HS-5 (cell line): ENCODE measurements at regions not wholly inside any gene's neighbourhood (a gene's known extent, or its start where the extent isn't known, plus 50 kb on each side); places are given as distances from the start of the nearest gene placed in this dataset.
"Not testable (repeated sequence)": the region's sequence is repeated elsewhere in the genome, so short reads cannot be mapped to it uniquely, and the experiment has no call there.

ENCODE experiments used
- DNase-seq: peaks from one replicate; pipeline ENCODE4 v3.0.0-alpha.2; 2012; ENCODE audit warnings: low read depth

DNA sequence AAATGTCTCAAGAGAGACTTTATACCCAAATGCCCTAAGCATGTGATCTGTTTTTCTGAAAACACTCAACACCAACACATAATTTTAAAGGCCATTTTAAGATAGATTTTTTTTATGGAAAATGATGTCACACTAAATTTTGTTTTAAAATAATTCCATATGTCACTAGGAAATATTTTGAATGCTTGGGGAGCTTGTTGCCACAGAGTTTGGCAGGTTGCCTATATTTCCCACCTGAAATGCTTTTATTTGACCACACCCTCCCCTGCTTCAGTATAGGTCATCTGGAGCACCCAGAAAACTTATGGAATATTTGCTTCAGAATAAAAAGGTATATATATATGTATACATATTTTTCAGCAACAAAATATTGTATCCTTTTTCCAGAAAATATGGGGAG, 180.0 kb upstream of the ANK3 start:
- DNase-seq, result no peak

DNA sequence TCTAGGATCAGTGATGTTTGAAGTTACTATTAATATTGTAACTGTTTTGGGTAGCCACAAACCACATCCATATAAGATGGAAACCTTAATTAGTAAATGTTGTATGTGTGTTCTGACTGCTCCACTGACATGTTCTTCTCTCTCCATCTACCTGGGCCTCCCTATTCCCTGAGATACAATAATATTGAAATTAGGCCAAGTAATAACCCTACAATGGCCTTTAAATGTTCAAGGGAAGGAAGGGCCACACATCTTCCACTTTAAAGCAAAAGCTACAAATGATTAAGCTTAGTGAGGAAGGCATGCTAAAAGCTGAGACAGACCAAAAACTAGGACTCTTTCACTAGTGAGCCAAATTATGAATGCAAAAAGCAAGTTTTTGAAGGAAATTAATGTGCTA, 176.4 kb upstream of the ANK3 start:
- DNase-seq, result no peak

DNA sequence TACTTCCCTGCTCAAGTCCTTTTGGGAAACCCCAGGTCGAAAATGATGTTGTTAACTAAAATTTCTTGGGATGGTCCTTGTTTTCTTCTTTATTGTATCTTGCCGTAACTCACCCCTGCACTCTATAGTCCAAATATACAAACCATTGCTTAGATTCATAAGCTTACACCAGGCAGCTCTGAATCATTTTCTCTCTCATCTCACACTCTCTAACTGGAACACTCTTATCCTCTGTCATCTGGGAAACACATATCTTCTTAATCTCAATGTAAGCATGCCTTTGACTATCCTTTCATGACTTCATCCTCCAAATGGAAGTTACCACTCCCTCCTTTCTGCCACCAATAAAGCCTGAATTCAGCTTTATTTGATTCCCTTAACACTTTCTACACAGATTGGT, 175.8 kb upstream of the ANK3 start:
- DNase-seq, result no peak

DNA sequence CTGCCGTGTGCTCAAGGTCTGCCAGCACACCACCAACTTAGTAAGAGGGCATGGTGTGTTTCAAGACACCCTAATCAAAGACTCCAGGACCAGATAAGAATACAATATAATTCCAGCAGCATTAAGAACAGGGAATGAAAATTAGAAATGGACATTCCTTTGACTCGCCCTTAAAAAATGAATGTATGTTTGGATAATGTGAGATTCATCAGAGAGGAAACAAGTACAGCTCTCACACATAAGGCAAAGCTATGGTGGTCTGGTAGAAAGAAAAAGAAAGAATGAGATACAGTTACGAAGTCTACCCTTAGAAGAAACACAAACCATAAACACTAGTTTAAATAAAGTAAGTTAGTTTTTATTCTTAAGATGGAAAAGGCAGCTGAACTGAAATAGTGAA, 174.8 kb upstream of the ANK3 start:
- DNase-seq, result peak; percentile 15

DNA sequence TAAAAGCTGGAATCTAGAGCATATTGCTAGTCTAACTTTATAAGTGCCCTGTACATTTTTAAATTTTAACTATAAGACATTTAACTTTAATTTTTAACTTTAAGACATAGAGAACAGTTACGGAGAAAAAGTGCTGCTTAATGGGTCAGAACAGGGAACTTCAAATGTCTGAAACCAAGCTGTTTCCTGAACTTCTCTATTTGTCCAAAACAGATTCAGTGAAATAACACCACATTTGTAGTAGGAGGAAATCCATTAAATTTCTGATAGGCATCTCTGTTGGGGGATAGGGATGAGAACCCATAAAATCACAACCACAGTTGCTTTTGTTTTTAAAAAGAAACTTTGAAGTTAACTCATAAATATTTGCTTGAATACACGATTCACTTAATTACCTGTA, 170.8 kb upstream of the ANK3 start:
- no peak for DNase-seq

DNA sequence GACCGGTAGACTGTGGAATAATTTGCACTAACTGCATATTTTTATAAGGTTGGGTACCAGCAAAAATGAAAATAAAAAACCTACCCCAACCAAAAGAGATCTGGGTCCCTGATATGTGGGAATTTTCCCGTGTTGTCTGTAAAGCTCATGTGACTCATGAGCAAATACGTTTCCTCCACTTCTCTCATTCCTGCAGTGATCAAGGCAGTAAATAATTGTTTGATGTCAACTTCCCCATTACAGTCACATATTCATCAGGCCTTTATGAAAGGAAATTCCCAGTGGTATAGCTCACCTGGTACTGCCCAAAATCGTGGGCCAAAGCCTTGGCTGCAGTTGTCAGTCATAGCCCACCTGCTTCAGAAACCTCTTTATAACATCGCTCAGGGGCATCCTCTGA, 166.0 kb upstream of the ANK3 start:
- DNase-seq, result no peak

DNA sequence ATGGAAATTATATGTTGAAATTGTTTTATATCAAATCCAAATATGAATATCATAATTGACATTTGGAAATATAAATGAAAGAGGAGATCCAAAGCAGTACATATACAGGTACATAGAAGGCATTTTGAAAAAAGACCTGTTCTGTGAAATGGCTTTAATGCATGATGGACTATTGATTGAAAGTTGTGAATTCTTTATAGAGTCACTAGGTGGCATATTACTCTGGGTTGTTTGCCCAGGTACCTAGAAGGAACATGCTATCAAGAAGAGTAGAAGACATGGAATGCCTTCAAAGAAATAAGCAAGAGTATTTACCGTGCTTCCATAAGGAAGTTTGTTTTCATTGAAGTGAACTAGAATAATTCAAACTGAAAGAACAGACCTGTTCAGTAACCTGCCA, 160.0 kb upstream of the ANK3 start:
- no peak for DNase-seq

DNA sequence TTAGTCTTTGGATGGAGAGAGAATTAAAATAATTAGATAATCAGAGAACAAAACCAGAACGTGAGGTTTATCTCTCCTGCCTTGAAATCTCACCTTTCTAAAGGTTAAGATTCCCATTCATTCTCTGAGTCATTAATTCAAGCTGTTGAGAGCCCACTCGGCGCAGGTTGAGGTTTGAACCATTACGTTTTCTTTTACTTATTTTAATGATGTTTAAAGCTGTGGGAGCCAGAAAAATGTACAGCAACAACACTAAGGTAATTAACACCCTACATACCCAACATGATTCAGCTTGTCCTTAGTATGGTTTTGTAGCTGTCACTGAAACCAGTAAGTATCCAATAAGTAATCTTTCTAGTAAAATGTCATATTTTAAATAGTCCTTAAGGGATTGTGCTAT, 153.0 kb upstream of the ANK3 start:
- DNase-seq, result no peak

DNA sequence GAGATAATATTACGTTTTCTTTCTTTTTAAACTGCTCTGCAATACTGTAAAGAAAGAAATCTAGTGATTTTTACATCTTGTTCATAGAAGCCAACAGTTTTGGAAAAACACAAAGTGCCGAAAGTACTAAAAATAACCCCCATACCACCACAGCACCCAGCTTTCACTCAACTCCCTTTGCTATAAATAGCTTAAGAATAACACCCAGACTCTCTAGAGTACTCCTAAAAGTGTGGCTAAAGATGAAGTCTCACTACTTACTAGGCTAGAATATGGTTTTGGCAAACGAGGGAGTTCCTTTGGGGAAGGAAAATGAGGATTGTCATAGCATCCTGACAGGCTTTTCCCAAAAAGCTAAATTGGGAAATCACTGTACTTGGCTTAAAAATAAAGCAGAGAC, 151.8 kb upstream of the ANK3 start:
- no peak for DNase-seq

DNA sequence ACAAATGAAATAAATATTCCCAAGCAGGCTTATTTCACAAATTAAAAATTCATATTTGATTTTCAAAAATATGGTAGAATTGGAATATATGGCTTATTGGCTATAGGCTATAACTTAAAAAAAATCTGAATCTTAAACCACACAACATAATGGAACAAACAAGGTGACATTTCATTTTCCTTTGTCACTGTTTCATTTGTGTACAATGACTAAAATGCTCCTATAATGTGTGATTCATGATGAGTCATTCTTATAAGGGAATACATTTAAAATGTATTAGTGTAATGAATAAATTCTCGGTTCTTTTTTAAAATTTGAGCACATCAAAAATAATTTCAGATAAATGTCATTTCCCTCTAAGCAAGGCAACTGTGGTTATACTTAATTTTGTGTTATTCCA, 148.0 kb upstream of the ANK3 start:
- DNase-seq, result no peak

DNA sequence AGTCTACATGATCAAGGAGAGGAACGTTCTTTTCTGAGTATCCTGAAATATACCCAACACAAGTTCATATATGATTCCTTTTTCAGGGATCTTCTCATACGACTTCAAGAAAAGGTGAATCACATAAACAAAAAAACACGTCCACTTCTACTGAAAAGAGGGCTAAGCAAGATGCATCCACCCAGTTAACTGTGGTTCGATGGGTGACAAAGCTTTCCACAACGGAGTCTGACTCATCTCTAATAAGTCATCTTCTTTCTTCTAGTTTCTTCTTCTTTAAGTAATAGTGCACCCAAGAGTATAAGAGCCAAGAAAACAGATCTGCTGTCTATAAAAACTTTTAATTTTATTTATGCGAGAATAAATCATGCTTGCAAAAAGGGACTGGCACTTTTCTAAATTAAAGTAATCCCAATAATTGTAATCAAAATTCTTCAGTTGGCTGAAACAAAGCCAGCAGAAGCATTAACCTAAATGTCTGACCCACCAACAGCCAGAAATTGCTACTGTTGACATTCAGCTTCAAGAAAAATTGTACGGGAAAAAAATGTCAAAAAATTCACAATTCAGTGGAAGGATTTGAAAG, 146.9 kb upstream of the ANK3 start:
- peak; percentile 35 for DNase-seq

DNA sequence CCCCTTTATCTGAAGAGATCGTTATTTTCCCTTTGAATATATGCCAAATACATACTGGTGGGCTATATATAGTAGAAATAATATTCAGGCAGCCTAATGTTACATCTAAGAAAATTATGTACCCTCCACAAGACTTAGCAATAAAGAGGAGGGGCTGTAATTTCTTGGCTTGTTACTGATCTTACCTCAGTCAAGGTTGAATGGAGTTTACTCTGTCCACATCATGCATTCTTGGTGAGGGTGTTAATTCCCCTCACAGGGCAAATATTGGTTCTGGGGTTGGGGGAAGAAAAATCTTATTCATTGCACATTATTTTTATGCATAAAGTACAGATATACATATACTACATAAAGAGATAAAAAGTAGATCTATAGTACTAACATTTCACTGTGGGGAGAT, 145.8 kb upstream of the ANK3 start:
- no peak for DNase-seq

DNA sequence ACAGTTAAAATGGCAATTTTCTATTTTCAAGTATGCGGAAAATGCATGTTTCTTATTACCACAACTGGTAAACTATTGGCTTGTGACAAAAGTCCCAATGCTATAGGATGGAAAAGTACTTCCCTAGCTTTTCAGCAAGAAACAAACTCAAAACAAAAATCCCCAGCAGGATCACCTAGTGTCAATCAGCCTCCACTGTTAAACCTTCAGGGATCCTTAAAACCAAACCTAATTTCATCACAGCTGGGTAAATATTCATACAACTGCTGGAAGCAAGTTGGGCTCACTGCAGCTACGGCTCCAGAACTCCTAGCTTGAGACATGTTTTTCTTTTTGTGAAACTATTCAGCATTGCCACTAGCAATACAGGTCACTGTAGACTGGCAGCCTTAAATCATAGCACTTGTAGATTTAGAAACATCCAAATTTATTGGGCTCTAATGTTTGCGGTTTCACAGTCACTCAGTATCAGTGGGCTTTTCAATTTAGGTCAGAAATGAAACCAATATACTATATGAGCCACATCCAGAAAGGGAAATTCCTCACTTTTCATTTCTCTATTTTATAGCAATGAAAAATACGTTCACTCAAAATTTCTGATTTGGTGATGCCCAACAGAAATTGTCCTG, 145.2 kb upstream of the ANK3 start:
- DNase-seq, result no peak

DNA sequence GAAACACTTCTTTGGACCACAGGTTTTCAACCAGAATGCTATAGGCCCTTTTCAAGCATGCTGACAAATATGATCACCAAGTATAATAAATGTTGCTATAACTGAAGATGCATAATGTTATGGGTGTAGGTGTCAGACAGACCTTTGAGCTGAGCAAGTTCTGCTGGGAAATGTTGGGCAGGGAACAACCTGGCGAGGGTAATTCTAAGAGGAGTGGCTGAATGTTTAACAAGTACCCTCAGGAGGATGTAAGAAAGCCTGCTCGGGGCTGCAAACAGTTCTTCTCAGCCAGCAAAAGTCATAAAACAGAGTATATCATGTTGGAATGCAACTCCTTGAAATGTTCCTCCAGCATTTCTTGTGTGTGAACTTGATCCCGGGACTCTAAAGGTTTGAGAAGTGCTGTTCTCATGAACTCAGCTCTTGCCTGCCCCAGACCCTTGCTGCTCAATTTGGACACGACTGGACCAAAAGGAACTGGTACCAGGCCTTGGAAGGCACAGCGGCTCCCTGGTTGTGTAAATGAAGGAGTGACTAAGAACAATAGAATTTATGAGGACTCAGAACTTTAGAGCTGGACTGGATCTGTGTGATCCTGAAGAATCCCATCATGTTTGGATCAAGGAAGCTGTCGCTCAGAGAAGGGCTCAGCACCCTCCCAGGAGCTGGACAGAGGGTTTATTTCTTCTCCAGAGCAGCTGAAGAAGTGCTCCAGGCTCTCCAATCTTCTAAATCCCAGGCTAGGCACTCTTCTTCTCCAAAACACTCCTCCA, 143.2 kb upstream of the ANK3 start:
- DNase-seq, result no peak

DNA sequence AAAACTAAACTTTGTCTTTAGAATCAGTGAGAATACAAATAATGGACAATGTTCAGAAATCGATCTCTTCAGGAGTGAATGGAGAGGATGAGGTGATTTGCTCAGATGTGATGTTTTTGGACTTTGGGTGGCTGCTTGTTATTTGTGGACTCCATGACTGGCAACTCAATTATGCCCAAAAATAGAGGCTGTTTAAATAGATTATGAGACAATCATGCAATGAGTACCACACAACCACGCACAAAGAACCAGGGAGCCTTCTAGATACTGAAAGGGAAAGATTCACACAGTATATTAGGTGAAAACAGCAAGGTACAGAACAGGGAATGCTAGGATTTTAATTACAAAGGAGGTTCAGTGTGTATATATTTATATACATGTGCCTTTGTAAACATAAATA, 141.3 kb upstream of the ANK3 start:
- no peak for DNase-seq

DNA sequence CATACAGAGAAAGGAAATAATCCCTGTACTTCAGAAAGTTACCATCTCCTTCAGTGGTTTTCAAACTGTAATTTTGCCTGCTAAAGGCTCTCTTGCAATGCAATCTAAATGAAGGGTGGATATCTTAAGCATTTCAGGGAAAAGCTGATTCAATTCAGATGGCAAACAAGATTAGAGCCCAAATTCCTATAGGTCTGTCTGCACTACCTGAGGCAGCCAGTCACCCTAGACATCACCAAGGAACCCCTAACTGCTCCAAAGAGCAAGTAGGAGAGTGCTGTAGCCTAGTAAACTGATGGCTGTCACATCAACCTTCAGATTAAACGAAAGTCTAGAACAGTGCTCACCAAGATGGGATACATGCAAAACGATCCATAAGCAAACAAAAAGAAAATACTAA, 138.0 kb upstream of the ANK3 start:
- no peak for DNase-seq

DNA sequence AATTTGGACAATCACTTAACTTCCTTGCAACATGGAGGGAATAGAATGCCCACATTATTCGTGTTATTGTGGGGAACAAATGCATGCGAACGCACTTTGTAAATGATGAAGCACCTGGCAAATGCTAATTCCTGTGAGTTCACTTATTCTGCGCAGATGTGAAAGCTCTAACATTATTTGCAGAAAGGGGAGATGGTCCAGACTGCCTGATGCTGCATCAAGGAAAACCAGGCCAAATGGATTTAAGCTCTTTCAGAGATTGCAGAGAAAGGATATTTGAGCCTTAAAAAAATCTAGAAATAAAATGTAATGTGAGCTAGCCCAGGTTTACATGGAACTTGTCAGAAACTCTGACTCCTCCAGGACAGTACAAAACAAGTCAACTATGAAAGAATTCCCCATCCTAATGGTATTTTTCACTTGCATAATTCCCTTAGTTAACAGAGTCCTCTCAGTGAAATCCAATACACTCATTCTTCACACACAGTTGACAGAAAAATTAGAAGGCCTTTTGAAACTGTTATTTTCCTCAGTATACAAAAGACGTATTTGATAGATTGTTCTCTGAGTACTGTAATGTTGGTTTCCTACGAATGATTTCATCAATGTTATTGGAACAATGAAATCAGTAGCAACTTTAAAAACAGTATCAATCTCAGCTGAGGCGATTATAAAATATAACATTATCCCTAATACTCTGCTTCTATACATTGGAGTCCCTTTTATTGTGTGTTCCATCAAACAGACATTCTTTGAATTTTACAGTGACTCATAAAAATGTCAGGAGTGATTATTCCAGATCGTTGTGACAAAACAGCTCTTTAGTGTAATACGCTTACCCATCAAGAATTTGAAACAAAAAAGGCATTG, 136.3 kb upstream of the ANK3 start:
- DNase-seq, result no peak

DNA sequence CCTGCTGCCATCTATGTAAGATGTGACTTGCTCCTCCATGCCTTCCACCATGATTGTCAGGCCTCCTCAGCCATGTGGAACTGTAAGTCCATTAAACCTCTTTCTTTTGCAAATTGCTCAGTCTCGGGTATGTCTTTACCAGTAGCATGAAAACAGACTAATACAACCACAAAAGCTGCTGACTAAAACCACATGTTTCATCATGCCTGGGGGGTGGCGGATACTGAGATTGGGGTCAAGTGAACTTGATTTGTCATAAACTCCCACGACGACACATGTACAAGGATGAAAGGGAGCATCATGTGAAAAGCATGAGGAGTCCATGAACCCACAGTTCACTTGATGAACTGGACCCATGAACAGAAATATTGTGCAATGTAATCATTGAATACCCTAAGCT, 134.9 kb upstream of the ANK3 start:
- DNase-seq, result peak; percentile 80

DNA sequence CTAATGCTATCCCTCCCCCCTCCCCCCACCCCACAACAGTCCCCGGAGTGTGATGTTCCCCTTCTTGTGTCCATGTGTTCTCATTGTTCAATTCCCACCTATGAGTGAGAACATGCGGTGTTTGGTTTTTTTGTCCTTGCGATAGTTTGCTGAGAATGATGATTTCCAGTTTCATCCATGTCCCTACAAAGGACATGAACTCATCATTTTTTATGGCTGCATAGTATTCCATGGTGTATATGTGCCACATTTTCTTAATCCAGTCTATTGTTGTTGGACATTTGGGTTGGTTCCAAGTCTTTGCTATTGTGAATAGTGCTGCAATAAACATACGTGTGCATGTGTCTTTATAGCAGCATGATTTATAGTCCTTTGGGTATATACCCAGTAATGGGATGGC, 133.7 kb upstream of the ANK3 start:
- DNase-seq, result not testable (repeated sequence)

DNA sequence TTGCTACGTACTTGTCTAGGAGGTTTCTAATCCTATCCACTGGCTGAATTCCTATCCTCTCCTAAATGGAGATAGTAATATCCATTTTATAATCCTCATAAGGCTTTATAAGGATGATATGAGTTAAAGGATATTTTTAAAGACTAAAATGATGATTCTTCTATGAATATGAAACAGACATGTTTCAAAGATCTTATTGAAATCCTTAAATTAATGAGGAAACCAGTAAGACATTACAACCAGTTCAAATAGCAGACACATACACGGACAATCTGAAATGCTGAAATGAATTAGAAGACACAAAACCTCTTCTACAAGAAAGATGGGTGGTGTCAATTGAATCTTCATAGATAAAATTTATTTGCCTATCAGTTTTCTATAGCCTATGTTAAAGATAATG, 132.9 kb upstream of the ANK3 start:
- no peak for DNase-seq

DNA sequence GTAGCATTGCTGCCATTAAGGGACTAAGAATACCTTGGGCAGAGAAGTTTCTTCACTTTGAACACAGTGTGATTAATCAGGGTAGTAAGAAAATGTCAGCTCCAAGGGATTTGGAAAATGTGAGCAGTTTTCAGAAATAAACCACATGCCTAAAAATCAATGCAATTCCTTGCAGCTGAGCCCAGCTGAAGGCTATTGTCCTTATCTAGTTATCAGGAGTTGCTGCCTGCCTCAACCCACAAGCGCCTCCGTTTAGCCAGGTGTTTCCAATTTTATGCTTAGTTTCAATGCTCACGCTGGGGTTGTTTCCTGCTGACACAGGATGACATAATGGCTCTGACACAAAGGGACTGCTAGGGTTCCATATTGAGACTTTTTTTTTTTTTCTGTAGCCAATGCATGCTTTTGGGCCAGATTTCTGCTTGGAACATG, 132.3 kb upstream of the ANK3 start:
- DNase-seq, result peak; percentile 89

DNA sequence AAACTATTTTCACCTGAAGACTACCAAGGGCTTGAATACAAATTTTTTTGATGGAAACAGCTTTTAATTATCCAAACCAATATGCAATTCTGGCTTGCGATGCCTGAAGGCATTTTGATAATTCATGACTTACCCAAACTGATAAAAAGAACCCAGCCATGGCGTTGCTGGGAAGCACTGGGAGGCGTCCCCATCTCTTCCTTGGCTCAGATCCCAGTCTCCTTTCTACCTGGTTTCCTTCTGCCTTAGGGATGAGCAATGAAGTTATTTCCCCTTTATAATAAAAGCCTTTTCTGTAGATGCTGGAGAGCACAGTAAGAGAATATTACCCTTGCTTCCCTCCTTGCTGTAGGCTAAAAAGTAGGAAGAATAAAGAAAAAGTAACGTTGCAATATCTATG, 129.1 kb upstream of the ANK3 start:
- no peak for DNase-seq

DNA sequence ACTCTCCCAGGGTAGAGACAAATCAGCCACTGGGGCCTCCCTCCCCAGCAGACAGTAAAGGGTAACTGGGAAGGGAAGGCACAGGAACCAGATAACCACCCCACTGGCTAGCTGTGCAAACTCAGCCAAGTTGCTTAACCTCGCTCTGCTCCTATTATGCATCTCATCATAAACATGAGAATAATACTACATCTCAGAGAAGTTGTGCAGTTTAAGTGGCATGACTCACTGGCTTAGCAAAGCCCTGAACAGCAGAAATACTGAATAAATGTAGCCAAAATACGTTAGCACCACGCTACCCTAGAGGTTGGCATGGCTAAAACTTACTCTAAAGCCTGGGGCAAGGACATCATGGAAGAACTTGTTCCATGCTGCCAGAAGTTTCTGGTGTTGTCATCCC, 128.1 kb upstream of the ANK3 start:
- DNase-seq, result no peak
